ENCODE measurements at regions not wholly inside any gene's neighbourhood (a gene's known extent, or its start where the extent isn't known, plus 50 kb on each side); places are given as distances from the start of the nearest gene placed in this dataset.

- no peaks in the 10 kb centered on the region for H3K9me3 ChIP-seq (ENCODE audit: control insufficient read depth, low read length, poor library complexity, severe bottlenecking)
- DNase-seq (no peak), ATAC-seq (no peak)
- H3K4me3 Mint-ChIP-seq, result no peak overlapping the region
- no peaks in the 10 kb centered on the region for H3K4me1 Mint-ChIP-seq
- H3K27me3 Mint-ChIP-seq, result no peaks in the 10 kb centered on the region
- H3K27ac Mint-ChIP-seq, result no peak overlapping the region
- H3K36me3 Mint-ChIP-seq (ENCODE audit: low read depth), result no peaks in the 10 kb centered on the region
Measured at GRCh38 chr2:139828011-139828410, 1047.8 kb upstream of the NXPH2 start.

DNA sequence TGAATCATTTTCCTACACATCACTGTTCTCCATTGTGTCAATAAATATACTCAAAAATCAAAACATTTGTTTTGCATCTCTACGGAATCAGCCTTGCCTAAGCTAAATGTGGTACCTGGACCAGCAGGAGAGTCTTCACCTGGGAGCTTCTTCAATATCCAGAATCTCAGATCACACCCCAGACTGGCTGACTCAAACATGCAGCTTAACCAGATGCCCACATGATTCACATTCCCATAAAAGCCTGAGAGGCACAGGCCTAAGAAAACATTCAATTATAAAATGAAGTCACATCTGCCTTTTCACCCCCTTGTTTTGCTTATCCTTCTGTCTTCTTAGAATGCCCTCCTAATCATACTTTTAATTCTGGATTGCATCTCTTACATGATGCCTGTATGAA, 1045.5 kb upstream of the NXPH2 start:
- ATAC-seq, result no peak
- no peak overlapping the region for H3K4me3 Mint-ChIP-seq
- no peak overlapping the region for H3K27ac Mint-ChIP-seq
- no peaks in the 10 kb centered on the region for H3K27me3 Mint-ChIP-seq
- H3K36me3 Mint-ChIP-seq (ENCODE audit: low read depth), result no peaks in the 10 kb centered on the region
- DNase-seq, result no peak
- no peaks in the 10 kb centered on the region for H3K9me3 ChIP-seq (ENCODE audit: control insufficient read depth, low read length, poor library complexity, severe bottlenecking)
- no peaks in the 10 kb centered on the region for H3K4me1 Mint-ChIP-seq

DNA sequence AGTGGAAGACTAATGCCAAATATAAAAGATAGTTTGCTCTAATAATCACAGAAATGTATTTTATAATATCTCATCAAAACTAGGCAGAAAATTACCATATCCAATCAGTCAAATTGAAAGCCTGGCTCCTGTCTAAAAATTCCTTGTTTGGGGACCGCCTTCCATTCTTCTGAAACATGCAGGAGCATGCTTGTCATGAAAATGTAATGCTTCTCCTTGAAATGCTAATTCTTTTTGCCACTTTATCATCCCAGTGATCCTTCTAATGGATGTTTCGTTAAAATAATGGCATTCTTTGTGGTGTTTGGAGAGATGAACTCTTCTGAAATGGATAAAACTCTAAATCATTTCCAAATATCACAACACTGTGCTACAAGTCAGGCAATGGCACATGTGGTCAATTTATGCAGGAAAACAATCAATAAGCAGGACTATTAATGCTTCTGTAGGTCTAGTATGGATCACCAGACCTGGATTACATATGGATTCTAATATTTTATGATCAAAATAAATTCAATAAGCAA, 1039.1 kb upstream of the NXPH2 start:
- no peaks in the 10 kb centered on the region for H3K9me3 ChIP-seq (ENCODE audit: control insufficient read depth, low read length, poor library complexity, severe bottlenecking)
- no peak for ATAC-seq

DNA sequence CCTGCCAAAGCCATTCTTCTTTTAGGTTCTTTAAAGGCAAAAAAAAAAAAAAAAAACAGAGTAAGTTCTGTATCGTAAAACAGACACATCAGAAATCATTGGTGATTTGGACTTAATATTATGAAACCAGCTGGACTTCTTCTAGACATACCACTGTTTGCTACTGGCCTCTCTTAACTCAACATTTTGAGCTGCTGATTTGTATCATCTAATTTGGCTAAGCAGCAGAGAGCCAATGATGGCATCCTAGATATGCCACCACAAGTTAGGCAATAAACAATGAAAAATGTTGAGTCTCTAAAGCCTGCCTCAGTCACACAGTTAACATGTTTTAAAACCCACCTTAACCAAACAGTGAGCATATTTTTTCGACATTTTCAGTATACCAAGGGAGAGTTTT, 1034.3 kb upstream of the NXPH2 start:
- DNase-seq (no peak), ATAC-seq (no peak)
- Mint-ChIP-seq H3K27me3 (no peaks in the 10 kb centered on the region), H3K4me1 (no peaks in the 10 kb centered on the region), H3K27ac (no peak overlapping the region), H3K36me3 (ENCODE audit: low read depth) (no peaks in the 10 kb centered on the region), H3K4me3 (no peak overlapping the region)
- no peaks in the 10 kb centered on the region for H3K9me3 ChIP-seq (ENCODE audit: control insufficient read depth, low read length, poor library complexity, severe bottlenecking)

More for the DNA sequence above, 1039.1 kb upstream of the NXPH2 start:
- Mint-ChIP-seq H3K27me3 (no peaks in the 10 kb centered on the region), H3K27ac (no peak overlapping the region), H3K4me1 (no peaks in the 10 kb centered on the region), H3K4me3 (no peak overlapping the region), H3K36me3 (ENCODE audit: low read depth) (no peaks in the 10 kb centered on the region)
- DNase-seq, result no peak

- H3K4me3 Mint-ChIP-seq, result no peak overlapping the region
- H3K27ac Mint-ChIP-seq, result no peak overlapping the region
- H3K36me3 Mint-ChIP-seq (ENCODE audit: low read depth), result no peaks in the 10 kb centered on the region
- ATAC-seq (no peak), DNase-seq (no peak)
- H3K4me1 Mint-ChIP-seq, result no peaks in the 10 kb centered on the region
- H3K27me3 Mint-ChIP-seq, result no peaks in the 10 kb centered on the region
- H3K9me3 ChIP-seq (ENCODE audit: control insufficient read depth, low read length, poor library complexity, severe bottlenecking), result no peaks in the 10 kb centered on the region
Measured at GRCh38 chr2:139813340-139813739, 1033.2 kb upstream of the NXPH2 start.

DNA sequence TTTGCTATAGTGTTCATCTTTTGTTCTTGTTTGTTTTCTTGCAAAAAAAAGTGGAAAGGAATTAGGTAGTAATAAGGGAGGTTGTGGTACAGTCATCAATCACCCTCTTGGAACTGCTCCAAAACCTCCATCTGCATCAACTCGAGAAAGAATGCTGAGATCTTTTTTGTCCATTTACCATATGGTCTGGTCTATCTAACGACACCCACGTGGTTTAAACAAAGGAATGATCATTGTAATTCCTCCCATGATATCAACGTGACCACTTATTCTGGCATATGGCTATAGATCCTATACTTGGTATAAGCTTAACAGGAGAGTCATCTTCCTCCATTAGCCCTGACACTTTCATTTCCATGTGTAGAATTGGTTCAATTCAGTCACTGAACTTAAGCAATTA, 1025.3 kb upstream of the NXPH2 start:
- Mint-ChIP-seq H3K27me3 (no peaks in the 10 kb centered on the region), H3K4me3 (no peak overlapping the region), H3K27ac (no peak overlapping the region), H3K4me1 (no peaks in the 10 kb centered on the region), H3K36me3 (ENCODE audit: low read depth) (no peaks in the 10 kb centered on the region)
- DNase-seq, result no peak
- no peaks in the 10 kb centered on the region for H3K9me3 ChIP-seq (ENCODE audit: control insufficient read depth, low read length, poor library complexity, severe bottlenecking)
- no peak for ATAC-seq

- ATAC-seq (no peak), DNase-seq (no peak)
- no peaks in the 10 kb centered on the region for H3K36me3 Mint-ChIP-seq (ENCODE audit: low read depth)
- H3K27ac Mint-ChIP-seq, result no peak overlapping the region
- H3K4me1 Mint-ChIP-seq, result no peaks in the 10 kb centered on the region
- H3K4me3 Mint-ChIP-seq, result no peak overlapping the region
- no peaks in the 10 kb centered on the region for H3K27me3 Mint-ChIP-seq
- no peaks in the 10 kb centered on the region for H3K9me3 ChIP-seq (ENCODE audit: control insufficient read depth, low read length, poor library complexity, severe bottlenecking)
Measured at GRCh38 chr2:139798391-139798790, 1018.2 kb upstream of the NXPH2 start.

DNA sequence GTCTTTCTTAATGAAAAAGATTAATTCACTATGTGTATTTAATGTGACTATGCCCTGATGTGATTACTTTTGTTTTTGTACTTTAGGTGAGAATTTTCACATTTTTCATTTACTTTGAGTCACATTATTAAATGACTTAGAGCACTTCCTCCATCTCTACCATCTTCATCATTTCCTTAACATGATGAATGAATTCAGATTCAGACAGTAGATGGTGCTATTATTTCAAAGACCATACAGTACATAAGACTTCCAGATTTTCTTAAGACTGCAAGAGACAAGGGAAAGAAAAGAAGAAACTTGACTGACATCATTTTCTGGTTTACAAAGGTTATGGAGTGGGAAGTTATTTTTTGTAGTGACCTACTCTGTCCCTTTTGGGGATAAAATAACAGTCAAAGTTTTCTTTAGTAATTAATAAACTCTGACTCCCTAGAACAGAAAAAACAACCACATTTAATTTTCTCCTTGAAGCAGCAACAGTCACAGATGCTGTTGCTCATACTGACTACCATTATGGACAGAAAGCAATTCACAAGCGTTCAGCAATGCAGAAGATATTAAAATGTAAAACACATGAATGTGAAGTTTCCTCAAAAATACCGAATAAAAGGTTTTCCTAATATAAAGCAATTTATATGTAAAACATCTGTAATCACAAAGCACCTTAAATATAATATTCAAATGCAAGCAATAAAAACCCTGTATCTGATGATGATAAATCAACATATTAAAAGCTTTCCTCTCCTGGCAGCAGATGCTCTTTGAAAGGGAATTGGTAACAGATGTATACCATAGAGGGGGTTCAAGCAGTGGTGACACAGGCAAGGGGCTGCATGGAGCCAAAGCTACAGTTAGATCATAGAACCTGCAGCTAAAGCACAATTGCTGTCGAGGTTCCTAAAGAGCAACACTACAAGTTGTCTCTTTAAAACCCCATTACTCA, 1010.9 kb upstream of the NXPH2 start:
- DNase-seq (no peak), ATAC-seq (no peak)
- Mint-ChIP-seq H3K4me3 (no peak overlapping the region), H3K4me1 (no peaks in the 10 kb centered on the region), H3K36me3 (ENCODE audit: low read depth) (no peaks in the 10 kb centered on the region), H3K27me3 (no peaks in the 10 kb centered on the region), H3K27ac (no peak overlapping the region)
- H3K9me3 ChIP-seq (ENCODE audit: control insufficient read depth, low read length, poor library complexity, severe bottlenecking), result no peaks in the 10 kb centered on the region

GRCh38 chr2:139790136-139790535, 1009.9 kb upstream of the NXPH2 start:
- H3K4me1 Mint-ChIP-seq, result no peaks in the 10 kb centered on the region
- no peak overlapping the region for H3K27ac Mint-ChIP-seq
- no peaks in the 10 kb centered on the region for H3K9me3 ChIP-seq (ENCODE audit: control insufficient read depth, low read length, poor library complexity, severe bottlenecking)
- DNase-seq, result no peak
- ATAC-seq, result no peak
- no peaks in the 10 kb centered on the region for H3K27me3 Mint-ChIP-seq
- H3K36me3 Mint-ChIP-seq (ENCODE audit: low read depth), result no peaks in the 10 kb centered on the region
- no peak overlapping the region for H3K4me3 Mint-ChIP-seq

GRCh38 chr2:139778732-139779131, 998.5 kb upstream of the NXPH2 start:
- Mint-ChIP-seq H3K27ac (no peak overlapping the region), H3K4me1 (no peaks in the 10 kb centered on the region), H3K4me3 (no peak overlapping the region), H3K36me3 (ENCODE audit: low read depth) (no peaks in the 10 kb centered on the region), H3K27me3 (no peaks in the 10 kb centered on the region)
- DNase-seq (no peak), ATAC-seq (no peak)
- no peaks in the 10 kb centered on the region for H3K9me3 ChIP-seq (ENCODE audit: control insufficient read depth, low read length, poor library complexity, severe bottlenecking)

DNA sequence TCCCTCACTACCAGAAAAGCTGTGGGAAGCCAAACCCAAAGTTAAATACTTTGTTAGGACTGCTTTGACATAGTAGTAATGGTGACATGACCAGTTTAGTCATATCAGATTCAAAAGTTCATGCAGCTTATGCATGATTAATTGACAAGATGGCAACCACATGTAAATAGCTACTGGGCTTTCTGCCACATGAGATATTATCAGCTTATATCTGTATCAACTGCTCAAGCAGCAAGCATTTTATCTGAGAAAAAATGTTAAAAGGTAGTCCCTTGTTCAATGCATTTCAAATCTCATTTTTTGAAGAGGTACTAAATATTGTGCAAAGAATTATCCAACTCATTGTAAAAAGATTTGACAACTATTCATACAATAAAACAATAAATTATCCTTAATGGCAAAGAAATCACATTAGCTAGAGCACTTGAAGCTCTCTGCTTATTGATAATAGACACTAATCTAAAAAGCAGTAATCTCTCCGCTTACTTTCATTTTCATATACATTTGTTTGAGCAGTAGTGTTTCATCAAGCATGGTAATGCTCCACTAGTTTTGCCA, 993.6 kb upstream of the NXPH2 start:
- DNase-seq (no peak), ATAC-seq (no peak)
- no peaks in the 10 kb centered on the region for H3K36me3 Mint-ChIP-seq (ENCODE audit: low read depth)
- no peaks in the 10 kb centered on the region for H3K4me1 Mint-ChIP-seq
- no peaks in the 10 kb centered on the region for H3K27me3 Mint-ChIP-seq
- H3K4me3 Mint-ChIP-seq, result no peak overlapping the region
- H3K9me3 ChIP-seq (ENCODE audit: control insufficient read depth, low read length, poor library complexity, severe bottlenecking), result no peaks in the 10 kb centered on the region
- no peak overlapping the region for H3K27ac Mint-ChIP-seq

- Mint-ChIP-seq H3K36me3 (ENCODE audit: low read depth) (no peaks in the 10 kb centered on the region), H3K27me3 (no peaks in the 10 kb centered on the region), H3K4me1 (no peaks in the 10 kb centered on the region), H3K4me3 (no peak overlapping the region), H3K27ac (no peak overlapping the region)
- ATAC-seq (no peak), DNase-seq (no peak)
- peaks cover 3% of the 10 kb centered on the region for H3K9me3 ChIP-seq (ENCODE audit: control insufficient read depth, low read length, poor library complexity, severe bottlenecking)
Measured at GRCh38 chr2:139769633-139770032, 989.4 kb upstream of the NXPH2 start.

GRCh38 chr2:139763705-139764104, 983.5 kb upstream of the NXPH2 start:
- Mint-ChIP-seq H3K36me3 (ENCODE audit: low read depth) (no peaks in the 10 kb centered on the region), H3K27ac (no peak overlapping the region), H3K27me3 (no peaks in the 10 kb centered on the region), H3K4me3 (no peak overlapping the region), H3K4me1 (no peaks in the 10 kb centered on the region)
- no peak for ATAC-seq
- H3K9me3 ChIP-seq (ENCODE audit: control insufficient read depth, low read length, poor library complexity, severe bottlenecking), result peaks cover 3% of the 10 kb centered on the region
- no peak for DNase-seq

Data from T-helper 17 cell (primary cell).